Karpas-422 (cell line): ENCODE measurements at regions not wholly inside any gene's neighbourhood (a gene's known extent, or its start where the extent isn't known, plus 50 kb on each side); places are given as distances from the start of the nearest gene placed in this dataset.

Experiments used
- DNase-seq: peaks from one replicate; pipeline ENCODE4 v3.0.0-alpha.2; 2015
- H2AFZ ChIP-seq: fragments of 200-600 bp; sonication (generic); 2 replicates; pipeline ENCODE4 v1.6.1; 2014; ENCODE audit warnings: antibody characterized with exemption, low read length, mixed read lengths
- H3K27ac ChIP-seq: fragments of 200-600 bp; sonication (generic); 2 replicates; pipeline ENCODE4 v1.5.1; 2014; ENCODE audit warnings: mild to moderate bottlenecking, low read length, moderate library complexity
- H3K27me3 ChIP-seq: fragments of 200-600 bp; sonication (generic); 2 replicates; pipeline ENCODE4 v1.6.1; 2014; ENCODE audit warnings: low read length, mixed read lengths
- H3K36me3 ChIP-seq: fragments of 200-600 bp; sonication (generic); 2 replicates; pipeline ENCODE4 v1.6.1; 2014; ENCODE audit warnings: low read length, mixed read lengths; ENCODE audit not compliant: insufficient read depth
- H3K4me1 ChIP-seq: fragments of 200-600 bp; sonication (generic); 2 replicates; pipeline ENCODE4 v1.6.1; 2014; ENCODE audit warnings: mild to moderate bottlenecking, low read length, mixed read lengths
- H3K4me2 ChIP-seq: fragments of 200-600 bp; sonication (generic); 2 replicates; pipeline ENCODE4 v1.6.1; 2014; ENCODE audit warnings: low read length, low read depth, mild to moderate bottlenecking; ENCODE audit not compliant: poor library complexity, severe bottlenecking
- H3K4me3 ChIP-seq: fragments of 200-600 bp; sonication (generic); 2 replicates; pipeline ENCODE4 v1.5.1; 2014; ENCODE audit warnings: mild to moderate bottlenecking, antibody characterized with exemption, low read length, mixed read lengths
- H3K79me2 ChIP-seq: fragments of 200-600 bp; sonication (generic); 2 replicates; pipeline ENCODE4 v1.6.1; 2014; ENCODE audit warnings: mild to moderate bottlenecking, low read length, mixed read lengths
- H3K9ac ChIP-seq: fragments of 200-600 bp; sonication (generic); 2 replicates; pipeline ENCODE4 v1.6.0; 2014; ENCODE audit warnings: low read length
- H3K9me2 ChIP-seq: fragments of 200-600 bp; sonication (generic), shearing (Covaris generic); replicated peaks from 2 replicates; pipeline ENCODE4 v1.6.0; 2014; ENCODE audit warnings: mild to moderate bottlenecking, low read length, moderate library complexity; ENCODE audit not compliant: insufficient read depth
- H3K9me3 ChIP-seq: fragments of 300-700, 200-600 bp; sonication (generic); 2 replicates; pipeline ENCODE4 v1.6.1; 2014; ENCODE audit warnings: low read length, mixed read lengths
- H4K20me1 ChIP-seq: fragments of 200-600 bp; sonication (generic); 2 replicates; pipeline ENCODE4 v1.6.1; 2014; ENCODE audit warnings: mild to moderate bottlenecking, antibody characterized with exemption, low read length, low read depth; ENCODE audit not compliant: insufficient read depth

DNA sequence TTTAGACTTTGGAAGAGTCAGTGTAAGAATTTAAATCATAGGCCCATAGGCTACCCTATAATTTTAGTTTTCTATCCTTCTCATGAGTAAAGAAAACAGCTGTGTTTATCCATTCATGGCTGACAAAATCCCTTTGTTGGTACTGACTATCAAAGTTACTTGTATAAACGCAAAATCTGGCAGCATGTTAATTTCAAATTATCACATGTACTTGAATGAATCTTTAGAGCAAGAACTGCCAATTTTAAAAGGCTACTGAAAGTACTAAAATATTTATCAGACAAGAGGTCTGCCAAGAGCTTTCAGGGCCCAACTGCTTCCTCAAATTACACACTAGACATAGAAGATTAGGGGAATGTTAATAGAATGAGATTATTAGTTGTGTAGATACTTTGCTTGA lies 66.6 kb downstream of the MYL12B start:
- Histone ChIP-seq H4K20me1 (no peaks in the 10 kb centered on the region), H3K9me2 (no peaks in the 10 kb centered on the region), H3K27me3 (peaks cover under 1% of the 10 kb centered on the region; the same call in 1 of the 2 replicates), H3K4me2 (no peak overlapping the region), H3K36me3 (no peaks in the 10 kb centered on the region), H3K9me3 (no peaks in the 10 kb centered on the region), H3K27ac (no peak overlapping the region), H2AFZ (no peak overlapping the region), H3K79me2 (no peaks in the 10 kb centered on the region), H3K9ac (no peak overlapping the region), H3K4me3 (no peak overlapping the region), H3K4me1 (peaks cover 6% of the 10 kb centered on the region)
- no peak for DNase-seq

GRCh38 chr18:3329471-3329870 lies 67.5 kb downstream of the MYL12B start:
- DNase-seq, result no peak
- no peaks in the 10 kb centered on the region for H3K36me3 ChIP-seq
- H3K4me2 ChIP-seq, result no peak overlapping the region
- H3K27me3 ChIP-seq, result no peaks in the 10 kb centered on the region
- no peak overlapping the region for H3K9ac ChIP-seq
- no peaks in the 10 kb centered on the region for H3K9me3 ChIP-seq
- no peaks in the 10 kb centered on the region for H3K9me2 ChIP-seq
- no peak overlapping the region for H3K27ac ChIP-seq
- no peak overlapping the region for H3K4me3 ChIP-seq
- no peak overlapping the region for H2AFZ ChIP-seq
- H4K20me1 ChIP-seq, result no peaks in the 10 kb centered on the region
- no peaks in the 10 kb centered on the region for H3K79me2 ChIP-seq
- H3K4me1 ChIP-seq, result no peaks in the 10 kb centered on the region

DNA sequence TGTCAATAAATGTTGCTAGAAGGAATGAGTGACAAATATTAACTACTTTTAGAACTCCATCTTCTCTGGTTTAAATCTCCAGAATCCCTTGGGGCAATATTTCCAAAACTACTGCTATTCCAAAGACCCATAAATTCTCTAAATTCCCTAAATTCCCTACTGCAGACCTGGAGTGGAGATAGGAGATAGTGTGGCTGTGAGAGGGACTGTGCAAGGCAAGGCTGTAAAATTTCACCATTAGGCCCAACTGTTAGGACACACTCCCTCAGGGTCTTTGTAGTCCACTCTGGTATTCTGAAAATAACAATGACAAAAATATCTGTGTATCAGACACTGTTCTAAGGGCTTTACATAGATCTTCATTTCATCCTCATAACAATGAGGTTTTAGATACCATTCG lies 67.9 kb downstream of the MYL12B start:
- Histone ChIP-seq H3K9ac (no peak overlapping the region), H3K9me3 (no peaks in the 10 kb centered on the region), H3K27ac (no peak overlapping the region), H3K36me3 (no peaks in the 10 kb centered on the region), H3K79me2 (no peaks in the 10 kb centered on the region), H4K20me1 (no peaks in the 10 kb centered on the region), H3K9me2 (no peaks in the 10 kb centered on the region), H3K4me1 (no peaks in the 10 kb centered on the region), H3K27me3 (no peaks in the 10 kb centered on the region), H2AFZ (no peak overlapping the region), H3K4me2 (no peak overlapping the region), H3K4me3 (no peak overlapping the region)
- no peak for DNase-seq

DNA sequence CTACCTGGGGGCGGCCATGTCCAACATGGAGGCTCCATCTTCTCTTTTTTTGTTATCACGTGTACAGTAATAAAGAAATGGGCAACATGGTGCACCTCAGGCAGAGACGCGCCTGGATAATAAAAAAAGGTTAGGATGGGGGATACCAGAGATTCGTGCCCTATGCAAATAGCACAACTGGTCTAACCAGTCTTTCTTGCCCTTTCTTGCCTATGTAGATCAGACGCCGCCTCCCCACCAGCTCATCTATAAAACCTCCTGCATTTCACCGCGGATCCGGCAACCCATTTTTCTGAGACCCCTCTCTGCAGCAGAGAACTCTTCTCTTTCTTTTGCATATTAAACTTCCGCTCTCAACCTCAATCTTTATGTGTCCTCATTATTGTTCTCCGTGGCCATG lies 68.7 kb downstream of the MYL12B start:
- Histone ChIP-seq H3K4me2 (no peak overlapping the region), H3K4me1 (no peaks in the 10 kb centered on the region), H3K9me3 (no peaks in the 10 kb centered on the region), H3K9ac (no peak overlapping the region), H3K27me3 (no peaks in the 10 kb centered on the region), H3K27ac (no peak overlapping the region), H3K36me3 (no peaks in the 10 kb centered on the region), H3K79me2 (no peaks in the 10 kb centered on the region), H3K4me3 (no peak overlapping the region), H3K9me2 (no peaks in the 10 kb centered on the region), H2AFZ (no peak overlapping the region), H4K20me1 (no peaks in the 10 kb centered on the region)
- DNase-seq, result no peak

- DNase-seq, result no peak
- no peak overlapping the region for H3K4me2 ChIP-seq
- H4K20me1 ChIP-seq, result no peaks in the 10 kb centered on the region
These were observed 70.4 kb downstream of the MYL12B start for GRCh38 chr18:3332376-3332775.

GRCh38 chr18:3333056-3333720 lies 71.3 kb downstream of the MYL12B start:
- no peaks in the 10 kb centered on the region for H3K9me3 ChIP-seq
- H3K27me3 ChIP-seq, result no peaks in the 10 kb centered on the region
- no peak overlapping the region for H3K4me3 ChIP-seq
- no peak overlapping the region for H3K9ac ChIP-seq
- H3K36me3 ChIP-seq, result no peaks in the 10 kb centered on the region
- DNase-seq, result no peak
- H3K27ac ChIP-seq, result no peak overlapping the region
- no peaks in the 10 kb centered on the region for H4K20me1 ChIP-seq
- H3K4me1 ChIP-seq, result no peaks in the 10 kb centered on the region
- no peak overlapping the region for H3K4me2 ChIP-seq
- no peaks in the 10 kb centered on the region for H3K79me2 ChIP-seq
- no peaks in the 10 kb centered on the region for H3K9me2 ChIP-seq
- H2AFZ ChIP-seq, result no peak overlapping the region

More at GRCh38 chr18:3332376-3332775, 70.4 kb downstream of the MYL12B start:
- Histone ChIP-seq H2AFZ (no peak overlapping the region), H3K9me3 (no peaks in the 10 kb centered on the region), H3K4me1 (no peaks in the 10 kb centered on the region), H3K79me2 (no peaks in the 10 kb centered on the region), H3K27ac (no peak overlapping the region), H3K36me3 (no peaks in the 10 kb centered on the region), H3K9ac (no peak overlapping the region), H3K9me2 (no peaks in the 10 kb centered on the region), H3K4me3 (no peak overlapping the region), H3K27me3 (no peaks in the 10 kb centered on the region)

DNA sequence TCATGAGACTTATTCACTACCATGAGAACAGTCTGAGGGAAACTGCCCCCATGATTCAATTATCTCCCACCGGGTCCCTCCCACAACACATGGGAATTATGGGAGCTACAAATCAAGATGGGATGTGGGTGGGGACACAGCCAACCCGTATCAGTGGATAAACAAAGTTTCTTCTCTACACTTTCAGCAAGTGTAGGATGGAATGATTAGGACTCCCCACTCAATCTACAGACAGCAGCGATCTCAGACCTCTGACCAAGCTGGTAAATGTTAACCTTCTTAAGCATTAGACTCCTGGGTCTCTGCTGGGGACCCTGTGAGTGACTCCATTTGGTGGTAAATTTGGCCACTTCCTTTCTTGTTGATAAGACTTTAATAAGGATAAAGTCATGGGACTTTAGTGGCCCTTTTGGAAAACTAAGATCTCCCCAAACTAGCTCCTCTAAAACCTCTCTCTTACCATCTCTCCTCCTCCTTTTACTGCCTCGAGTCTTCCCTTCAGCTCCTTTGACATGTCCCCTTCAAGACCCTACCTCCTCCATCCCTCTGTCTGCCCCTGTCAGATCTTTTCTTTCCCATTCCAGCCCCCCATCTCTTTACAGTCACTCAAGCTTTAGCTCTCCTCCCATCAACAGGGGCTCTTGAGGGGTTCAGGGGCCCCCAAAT lies 71.9 kb downstream of the MYL12B start:
- no peaks in the 10 kb centered on the region for H3K9me3 ChIP-seq
- DNase-seq, result no peak
- no peaks in the 10 kb centered on the region for H3K36me3 ChIP-seq
- H3K79me2 ChIP-seq, result no peaks in the 10 kb centered on the region
- H3K27ac ChIP-seq, result no peak overlapping the region
- H3K9me2 ChIP-seq, result no peaks in the 10 kb centered on the region
- no peak overlapping the region for H3K4me2 ChIP-seq
- no peaks in the 10 kb centered on the region for H3K4me1 ChIP-seq
- no peak overlapping the region for H3K9ac ChIP-seq
- no peak overlapping the region for H3K4me3 ChIP-seq
- H3K27me3 ChIP-seq, result no peaks in the 10 kb centered on the region
- no peaks in the 10 kb centered on the region for H4K20me1 ChIP-seq
- no peak overlapping the region for H2AFZ ChIP-seq

- no peak overlapping the region for H3K4me3 ChIP-seq
- H3K9me2 ChIP-seq, result no peaks in the 10 kb centered on the region
- H3K4me1 ChIP-seq, result no peaks in the 10 kb centered on the region
- H3K36me3 ChIP-seq, result no peaks in the 10 kb centered on the region
- no peak overlapping the region for H3K27ac ChIP-seq
- H2AFZ ChIP-seq, result no peak overlapping the region
- no peaks in the 10 kb centered on the region for H4K20me1 ChIP-seq
- H3K79me2 ChIP-seq, result no peaks in the 10 kb centered on the region
- H3K9ac ChIP-seq, result no peak overlapping the region
- no peak overlapping the region for H3K4me2 ChIP-seq
- H3K27me3 ChIP-seq, result no peaks in the 10 kb centered on the region
- no peak for DNase-seq
- H3K9me3 ChIP-seq, result no peaks in the 10 kb centered on the region
These were observed 78.2 kb downstream of the MYL12B start for GRCh38 chr18:3340015-3340681.
